GM19395 (cell line): ENCODE measurements at regions not wholly inside any gene's neighbourhood (a gene's known extent, or its start where the extent isn't known, plus 50 kb on each side); places are given as distances from the start of the nearest gene placed in this dataset.
"Not testable (repeated sequence)": the region's sequence is repeated elsewhere in the genome, so short reads cannot be mapped to it uniquely, and the experiment has no call there.

ENCODE experiments used
- ATAC-seq: cut with Tn5 transposase; IDR thresholded peaks from one replicate; pipeline ENCODE4 v1.9.1; 2021; ENCODE audit warnings: mild to moderate bottlenecking, moderate library complexity; ENCODE audit not compliant: unreplicated experiment

DNA sequence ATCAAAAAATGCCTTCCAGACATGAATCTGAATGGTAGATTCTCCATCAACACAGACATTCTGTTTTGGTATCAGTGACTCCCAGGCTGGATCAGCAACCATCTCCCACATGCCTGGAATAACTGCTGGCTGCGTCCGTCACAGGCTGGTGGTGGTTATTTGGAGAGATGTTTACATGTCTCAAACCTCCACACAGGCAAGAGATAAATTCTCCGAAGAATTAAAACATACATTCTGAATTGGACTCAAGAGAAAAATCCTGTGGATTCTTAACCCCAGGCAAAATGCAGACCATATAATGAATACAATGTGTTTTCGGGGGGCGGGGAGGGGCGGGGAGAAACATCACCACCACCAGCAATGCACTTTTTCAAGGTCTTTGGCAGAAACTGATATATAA lies 108.2 kb downstream of the THBS2 start:
- no peak for ATAC-seq

DNA sequence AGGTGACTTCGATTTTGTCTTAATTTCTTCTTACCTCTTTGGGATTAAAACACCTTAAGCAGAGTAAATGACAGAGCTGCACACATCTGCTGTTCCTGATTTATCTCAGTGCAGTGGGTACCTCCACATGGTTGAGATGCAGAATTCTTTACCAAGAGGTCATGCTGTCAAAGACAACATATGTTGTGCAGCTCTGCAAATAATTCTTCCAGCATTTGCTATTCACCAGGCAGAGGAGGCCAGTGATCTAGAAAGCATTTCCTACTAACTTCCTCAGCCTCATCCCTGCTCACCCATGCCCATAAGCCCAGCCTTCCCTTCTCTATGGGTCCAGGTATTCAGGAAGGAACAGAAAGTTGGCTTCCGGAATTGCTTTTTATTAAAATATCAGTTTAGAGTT lies 109.3 kb downstream of the THBS2 start:
- ATAC-seq = no peak

DNA sequence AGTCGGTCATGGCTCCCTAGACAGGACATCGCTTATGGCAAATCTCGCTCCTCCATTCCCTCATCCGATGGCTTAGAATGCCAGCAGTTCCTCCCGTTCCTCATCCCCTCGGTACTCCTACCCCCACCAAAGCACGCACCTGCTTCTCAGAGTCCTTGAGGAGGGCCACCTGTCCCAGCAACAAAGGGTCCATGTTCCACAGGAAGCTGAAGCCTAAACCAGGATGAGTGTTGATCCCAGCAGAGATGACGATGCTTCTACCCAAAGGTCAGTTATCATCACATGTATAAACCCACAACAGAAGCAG lies 111.2 kb downstream of the THBS2 start:
- ATAC-seq = no peak

DNA sequence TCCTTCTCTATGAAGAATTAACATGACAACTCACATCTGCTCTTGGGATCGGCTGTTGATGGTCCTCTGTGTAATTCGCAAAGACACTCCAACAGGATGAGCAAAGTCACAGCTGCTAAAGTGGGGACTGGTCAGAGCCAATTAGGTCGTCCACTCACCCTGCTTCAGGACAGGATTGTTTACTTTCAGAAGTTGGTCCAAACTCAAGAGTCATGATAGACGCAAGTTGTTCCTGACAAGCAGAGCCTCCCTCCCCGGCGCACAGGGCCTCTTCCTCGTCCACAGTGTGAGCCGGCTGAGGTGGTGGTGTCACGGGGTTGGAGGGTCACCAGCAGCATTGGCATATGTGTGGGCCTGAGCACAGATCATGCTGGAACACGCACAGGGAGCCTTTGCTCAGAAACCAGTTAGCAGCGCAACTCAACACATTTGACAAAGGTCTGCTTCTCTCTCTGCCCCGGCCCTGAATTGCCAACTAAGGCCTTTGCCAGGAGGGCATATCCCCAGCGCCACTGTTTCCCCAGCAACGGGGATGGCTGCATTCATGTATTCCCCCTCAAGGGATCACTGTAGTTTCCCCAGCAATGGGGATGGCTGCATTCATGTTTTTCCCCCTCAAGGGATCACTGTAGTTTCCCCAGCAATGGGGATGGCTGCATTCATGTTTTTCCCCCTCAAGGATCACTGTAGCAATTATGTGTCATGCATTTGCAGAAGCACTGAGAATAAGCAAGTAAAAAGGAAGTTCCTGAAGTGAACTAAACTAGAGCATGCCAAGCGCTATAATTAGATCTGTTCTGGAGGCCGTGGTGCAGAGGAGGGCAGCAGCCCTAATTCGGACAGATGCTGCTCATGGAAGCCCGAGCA lies 111.7 kb downstream of the THBS2 start:
- no peak for ATAC-seq

- no peak for ATAC-seq
Measured at GRCh38 chr6:169140986-169141495, 112.6 kb downstream of the THBS2 start.

DNA sequence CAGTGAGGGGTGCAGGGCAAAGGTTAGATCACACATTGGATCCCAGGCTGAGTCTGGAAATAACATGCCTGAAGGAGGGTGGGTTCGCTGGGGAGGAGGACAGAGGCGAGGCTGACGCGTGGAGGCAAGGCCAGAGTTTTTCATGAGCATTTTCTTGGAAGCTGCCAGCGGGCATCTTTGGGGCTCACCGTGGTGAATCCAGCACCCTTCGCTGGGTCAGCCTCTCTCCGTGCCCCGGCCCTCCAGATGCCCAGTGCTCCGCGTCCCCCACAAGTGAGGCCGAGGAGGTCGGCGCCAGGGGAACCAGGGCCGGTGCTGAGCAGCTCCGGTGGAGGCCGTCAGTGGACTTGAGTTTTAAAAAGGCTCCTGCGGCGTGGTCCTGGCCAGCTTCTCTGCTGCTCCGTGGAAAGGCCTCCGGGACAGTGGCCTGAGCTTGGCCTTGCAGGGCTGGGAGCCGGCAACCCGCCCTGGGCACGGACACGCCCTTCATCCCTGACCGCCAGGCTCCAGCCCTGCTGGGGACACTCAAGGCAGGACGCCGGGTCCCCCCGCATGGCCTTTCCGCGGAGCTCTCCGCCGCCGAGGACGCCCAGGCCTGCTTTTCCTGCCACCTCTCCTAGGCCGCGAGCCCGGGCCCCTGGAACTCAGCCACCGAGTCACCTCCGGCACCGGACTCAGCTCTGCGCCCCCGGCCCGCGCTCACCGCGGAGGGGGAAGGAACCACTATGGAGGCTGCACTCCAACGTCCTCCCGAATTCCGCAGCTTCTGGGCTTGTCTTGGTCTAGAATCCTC lies 114.3 kb downstream of the THBS2 start:
- ATAC-seq = no peak

DNA sequence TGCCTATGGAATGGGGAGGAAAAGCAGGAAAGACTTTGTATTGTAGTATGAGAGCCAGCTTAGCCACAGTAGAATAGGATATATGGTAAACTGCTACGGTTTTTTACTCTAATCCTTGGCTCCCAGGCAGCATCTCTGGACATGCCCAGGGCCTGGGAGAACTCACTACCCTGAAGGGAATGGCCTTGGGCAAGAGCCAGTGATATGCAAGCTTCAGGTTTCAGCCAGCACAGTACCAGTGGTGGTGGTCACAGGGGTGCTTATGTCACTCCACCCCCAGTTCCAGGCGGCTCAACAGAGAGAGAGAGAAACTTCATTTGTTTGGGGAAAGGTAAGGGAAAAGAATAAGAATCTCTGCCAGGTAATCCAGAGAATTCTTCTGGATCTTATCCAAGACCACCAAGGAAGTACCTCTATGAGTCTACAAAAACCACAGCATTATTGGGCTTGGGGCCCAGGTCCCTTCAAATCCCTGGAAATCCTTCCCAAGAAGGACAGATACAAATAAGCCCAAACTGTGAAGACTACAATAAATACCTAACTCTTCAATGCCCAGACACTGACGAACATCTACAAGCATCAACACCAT lies 121.2 kb downstream of the THBS2 start:
- no peak for ATAC-seq

GRCh38 chr6:169131390-169131789 lies 122.3 kb downstream of the THBS2 start:
- ATAC-seq = no peak

DNA sequence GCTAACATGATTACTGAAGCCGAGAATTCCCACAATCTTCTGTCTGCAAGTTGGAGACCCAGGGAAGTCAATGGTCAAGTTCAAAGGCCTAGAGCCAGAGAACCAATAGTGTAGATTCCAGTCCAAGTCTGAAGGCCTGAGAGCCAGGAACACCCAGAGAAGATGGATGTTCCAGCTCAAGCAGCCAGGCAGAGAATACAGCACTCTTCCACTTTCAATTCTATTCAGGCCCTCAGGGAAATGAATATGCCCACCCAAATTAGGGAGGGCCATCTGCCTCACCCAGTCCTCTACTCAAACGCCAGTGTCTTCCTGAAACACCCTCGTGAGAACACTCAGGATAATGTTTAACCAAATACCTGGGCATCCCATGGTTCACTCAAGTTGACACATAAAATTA lies 123.5 kb downstream of the THBS2 start:
- no peak for ATAC-seq

DNA sequence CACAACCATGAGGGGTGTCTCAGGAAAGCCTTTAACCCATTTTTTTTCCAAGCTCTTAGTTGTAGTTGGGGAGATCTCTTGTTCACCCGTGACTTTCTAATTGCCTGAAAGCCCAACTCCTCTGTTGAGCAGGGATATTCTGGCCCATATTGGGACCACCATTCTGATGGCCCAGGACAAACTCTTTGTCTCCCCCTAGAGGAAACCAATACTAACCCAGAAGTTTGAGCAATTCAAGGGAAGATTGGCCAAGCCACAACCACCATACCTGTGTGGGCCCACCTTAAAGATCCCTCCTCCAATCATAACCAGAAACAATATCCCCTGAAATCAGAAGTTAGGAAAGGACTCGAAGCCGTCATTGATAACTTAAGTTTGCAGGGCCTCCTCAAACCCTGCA lies 132.6 kb downstream of the THBS2 start:
- no peak for ATAC-seq

DNA sequence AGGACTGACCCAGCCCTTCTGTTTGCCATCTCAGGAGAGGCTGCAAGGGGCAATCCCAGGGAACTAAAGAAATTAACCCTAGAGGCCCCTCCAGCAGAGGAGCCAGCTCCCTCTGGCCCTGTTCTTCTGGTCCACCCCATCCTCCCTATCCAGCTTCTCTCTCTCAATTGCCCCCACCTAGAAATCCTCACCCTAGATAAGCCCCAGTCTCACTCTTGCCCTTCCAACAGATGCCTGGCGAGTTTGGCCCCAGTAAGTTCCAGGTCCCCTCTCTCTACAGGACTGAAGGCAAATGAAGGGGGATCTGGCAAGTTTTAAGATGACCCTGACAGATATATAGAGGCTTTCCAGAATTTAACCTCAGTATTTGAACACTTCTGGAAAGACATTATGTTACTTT lies 134.0 kb downstream of the THBS2 start:
- no peak for ATAC-seq

DNA sequence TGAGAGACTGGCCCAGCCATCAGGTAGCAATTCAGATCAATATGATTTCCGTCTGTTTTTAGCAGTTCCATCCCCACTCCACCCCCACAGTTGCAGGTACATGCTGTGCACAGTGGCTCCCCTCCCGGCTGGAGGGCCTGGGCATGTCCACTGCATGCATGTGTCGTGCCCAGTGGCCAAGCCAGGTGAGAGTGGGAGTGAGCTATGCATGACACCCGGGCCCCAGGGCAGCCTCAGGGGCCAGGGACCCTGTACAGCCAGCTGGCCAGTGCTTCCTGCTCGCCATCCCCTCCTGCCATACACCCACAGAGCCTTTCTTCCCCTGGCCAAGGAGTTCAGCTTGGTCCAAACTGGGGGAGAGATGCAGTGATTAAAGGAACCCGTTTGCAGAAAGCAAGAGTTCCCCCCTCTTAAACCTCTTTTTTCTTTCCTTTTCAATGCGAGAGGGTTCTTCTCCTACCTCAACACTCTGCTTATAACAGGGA lies 135.3 kb downstream of the THBS2 start:
- ATAC-seq = no peak

DNA sequence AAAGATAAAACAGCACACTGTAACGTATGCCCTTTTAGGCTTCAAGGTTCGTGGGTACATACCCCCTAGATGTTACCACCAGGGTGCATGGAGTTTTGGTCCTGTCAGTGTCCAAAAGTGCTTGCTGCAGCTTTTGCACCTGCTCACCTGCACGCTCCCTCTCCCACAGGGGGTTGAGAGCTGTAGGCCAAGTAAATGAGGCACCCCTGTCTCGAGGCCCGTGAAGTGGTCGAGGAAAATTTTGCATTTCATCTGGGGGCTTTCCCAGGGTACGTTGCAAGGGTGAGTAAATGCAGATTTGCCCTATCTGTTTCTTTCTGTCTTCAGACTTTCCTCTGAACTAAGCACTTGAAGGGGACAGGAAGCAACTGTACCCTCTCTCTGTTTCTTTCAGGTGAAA lies 136.0 kb downstream of the THBS2 start:
- no peak for ATAC-seq

GRCh38 chr6:169115632-169116031 lies 138.0 kb downstream of the THBS2 start:
- peak; percentile 42 for ATAC-seq

GRCh38 chr6:169114632-169115031 lies 139.0 kb downstream of the THBS2 start:
- ATAC-seq = not testable (repeated sequence)

DNA sequence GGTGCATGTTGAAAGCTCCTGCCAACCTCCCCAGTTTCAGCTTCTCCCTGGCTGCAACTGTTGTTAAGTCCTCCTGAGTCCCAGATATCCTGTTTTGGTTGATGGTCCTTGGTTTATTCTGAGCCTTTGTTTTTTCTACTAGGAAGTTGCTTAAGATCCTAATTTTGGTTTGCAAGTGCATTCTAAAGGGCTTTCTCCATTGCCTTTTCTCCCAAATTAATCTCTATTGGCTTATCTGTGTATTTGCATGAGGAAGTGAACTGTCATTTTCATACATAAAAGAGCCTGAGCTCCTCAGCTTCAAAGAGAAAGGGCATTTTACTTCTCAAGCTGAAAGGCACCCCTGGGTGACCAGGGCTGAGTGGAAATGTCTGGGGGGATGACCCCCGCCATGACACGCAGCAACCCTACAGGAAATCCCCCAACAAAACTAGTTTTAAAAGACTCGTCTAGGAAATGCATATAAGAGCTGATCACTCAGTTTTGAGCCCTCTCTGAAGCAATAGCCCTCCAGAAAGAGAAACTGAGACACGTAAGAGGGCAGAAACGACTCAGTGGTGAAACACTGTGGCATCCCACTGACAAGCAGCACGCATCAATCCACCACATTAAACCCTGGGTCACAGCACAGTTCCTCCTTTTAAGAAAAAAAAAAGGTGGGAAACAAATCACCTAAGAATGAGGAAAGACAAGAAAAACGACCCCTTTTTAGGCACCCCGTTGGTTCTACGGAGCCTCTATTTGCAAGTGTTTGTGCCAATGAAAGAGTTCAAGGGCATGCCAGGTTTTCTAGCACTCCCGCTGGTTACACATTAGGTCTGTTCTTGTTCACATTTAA lies 140.9 kb downstream of the THBS2 start:
- ATAC-seq = peak; percentile 80

DNA sequence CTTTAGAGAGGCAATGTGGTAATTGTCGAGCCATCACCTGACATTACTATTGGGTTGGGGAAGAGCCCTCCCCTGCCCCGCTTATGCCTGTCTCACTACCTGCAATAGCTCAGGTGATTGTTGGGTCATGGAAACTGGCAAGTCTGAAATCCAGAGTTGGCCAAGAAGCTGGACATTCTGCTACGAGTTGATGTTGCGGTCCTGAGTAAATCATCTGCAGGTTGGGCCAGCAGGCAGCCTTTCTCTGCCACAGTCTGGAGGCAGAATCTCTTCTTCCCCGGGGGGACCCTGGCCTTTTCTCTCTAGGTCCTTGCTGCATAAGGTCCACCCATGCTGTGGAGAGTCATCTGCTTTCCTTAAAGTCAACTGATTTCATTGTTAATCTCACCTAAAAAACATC lies 142.4 kb downstream of the THBS2 start:
- ATAC-seq = no peak

GRCh38 chr6:169109411-169110220 lies 144.0 kb downstream of the THBS2 start:
- ATAC-seq = no peak

DNA sequence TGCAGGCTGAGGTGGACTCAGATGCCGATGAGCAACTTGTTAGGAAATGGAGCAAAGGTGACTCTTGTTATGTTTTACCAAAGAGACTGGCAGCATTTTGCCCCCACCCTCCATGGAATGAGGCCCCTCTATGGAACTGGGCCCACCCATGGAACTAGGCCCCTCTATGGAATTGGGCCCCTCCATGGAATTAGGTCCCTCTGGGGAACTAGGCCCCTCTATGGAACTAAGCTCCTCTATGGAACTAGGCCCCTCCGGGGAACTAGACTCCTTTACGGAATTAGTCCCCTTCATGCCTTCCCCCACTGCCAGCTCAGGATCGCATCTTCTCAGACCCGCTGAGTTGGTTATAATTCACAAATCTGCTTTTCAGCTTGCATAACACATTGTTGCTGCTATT lies 144.9 kb downstream of the THBS2 start:
- ATAC-seq = no peak

GRCh38 chr6:169106176-169106575 lies 147.5 kb downstream of the THBS2 start:
- ATAC-seq = no peak
